Dermis blood vessel endothelial cell (primary cell): ENCODE measurements at regions not wholly inside any gene's neighbourhood (a gene's known extent, or its start where the extent isn't known, plus 50 kb on each side); places are given as distances from the start of the nearest gene placed in this dataset.

Source experiments
- DNase-seq: peaks from one replicate; pipeline ENCODE4 v3.0.0; 2010

DNA sequence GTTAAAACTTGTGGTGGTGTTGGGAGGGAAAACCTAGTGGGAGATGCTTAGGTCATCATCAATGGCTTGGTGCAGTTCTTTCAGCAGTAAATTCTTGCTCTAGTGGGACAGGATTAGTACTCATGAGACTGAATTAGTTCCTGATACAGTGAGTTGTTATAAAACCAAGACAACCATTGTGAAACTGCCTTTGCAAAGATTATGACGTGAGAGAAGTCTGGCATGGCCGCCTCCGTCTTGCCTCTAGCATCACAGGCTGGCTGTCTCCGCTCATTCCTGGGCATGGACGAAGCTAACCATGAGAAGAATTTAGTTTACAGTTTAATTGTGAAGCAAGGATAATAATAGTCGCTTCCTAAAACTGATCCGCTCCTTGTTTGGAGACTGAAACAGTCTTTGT, 186.4 kb downstream of the KIF20B start:
- DNase-seq, result no peak

DNA sequence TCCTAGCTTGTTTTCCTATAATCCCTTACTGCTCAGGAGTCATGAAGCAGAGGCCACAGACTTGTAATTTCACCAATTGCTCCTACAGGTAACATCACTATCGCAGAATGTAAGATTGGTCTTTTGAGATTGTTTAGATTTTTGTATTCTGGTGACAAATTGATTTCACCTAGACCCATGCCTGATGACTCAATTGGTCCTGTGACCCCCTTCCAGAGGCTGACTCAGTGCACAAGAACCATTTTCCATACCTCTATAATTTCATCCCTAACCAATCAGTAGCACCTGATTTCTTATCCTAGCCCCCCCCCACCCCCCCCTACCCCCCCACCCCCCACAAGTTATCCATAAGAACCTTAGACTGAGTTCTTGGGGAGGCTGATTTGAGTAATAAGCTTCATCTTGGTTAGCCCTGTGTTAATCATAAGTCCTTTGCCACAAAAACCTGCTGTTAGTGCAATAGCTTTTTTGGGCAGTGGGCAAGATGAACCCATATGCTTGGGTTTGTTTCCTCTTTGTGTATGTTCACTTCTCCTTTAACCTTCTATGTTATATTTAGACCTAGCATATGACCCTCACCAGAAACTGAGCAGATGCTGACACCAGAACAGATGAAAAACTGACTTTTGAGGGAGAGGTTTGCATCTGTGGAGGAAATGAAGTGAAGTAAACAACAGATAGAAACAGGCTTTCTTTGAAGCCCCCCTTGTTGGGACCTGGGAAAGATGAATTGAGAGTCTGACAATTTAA, 187.1 kb downstream of the KIF20B start:
- DNase-seq, result no peak

DNA sequence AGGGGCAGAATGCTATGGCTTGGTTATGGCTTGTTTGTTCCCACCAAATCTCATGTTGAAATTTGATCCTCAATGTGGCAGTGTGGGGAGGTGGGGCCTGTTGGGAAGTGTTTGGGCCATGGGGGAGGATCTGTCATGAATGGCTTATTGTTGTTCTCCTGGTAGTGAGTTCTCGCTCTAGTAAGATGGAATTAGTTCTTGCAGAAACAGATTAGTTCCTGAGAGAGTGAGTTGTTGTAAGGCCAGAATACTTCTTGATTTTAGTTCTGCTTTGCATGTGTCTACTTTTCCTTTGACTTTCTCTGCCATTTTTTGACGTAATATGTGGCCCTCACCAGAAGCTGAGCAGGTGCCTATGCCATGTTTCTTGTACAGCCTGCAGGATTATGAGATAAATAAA, 188.2 kb downstream of the KIF20B start:
- DNase-seq, result no peak

DNA sequence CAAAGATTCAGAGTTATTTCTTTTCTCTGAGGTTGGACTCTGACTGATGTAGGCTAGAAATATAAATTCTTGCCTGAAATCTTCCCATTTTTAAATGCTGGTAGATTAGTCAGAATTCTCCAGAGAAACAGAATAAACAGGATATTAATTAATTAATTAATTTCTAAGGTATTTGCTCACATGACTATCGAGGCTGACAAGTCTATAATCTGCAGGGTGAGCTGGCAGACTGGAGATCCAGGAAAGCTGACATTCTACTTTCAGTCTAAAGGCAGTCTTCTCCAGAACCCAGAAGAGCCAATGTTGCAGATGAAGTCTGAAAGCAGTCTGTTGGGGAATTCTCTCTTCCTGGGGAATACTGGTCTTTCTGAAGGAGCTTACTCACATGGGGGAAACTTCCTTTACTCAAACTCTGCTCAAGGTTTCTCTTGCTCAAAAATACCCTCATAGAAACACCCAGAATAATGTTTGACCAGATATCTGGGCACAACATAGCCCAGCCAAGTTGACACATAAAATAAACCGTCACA, 189.7 kb downstream of the KIF20B start:
- DNase-seq, result peak; percentile 8

DNA sequence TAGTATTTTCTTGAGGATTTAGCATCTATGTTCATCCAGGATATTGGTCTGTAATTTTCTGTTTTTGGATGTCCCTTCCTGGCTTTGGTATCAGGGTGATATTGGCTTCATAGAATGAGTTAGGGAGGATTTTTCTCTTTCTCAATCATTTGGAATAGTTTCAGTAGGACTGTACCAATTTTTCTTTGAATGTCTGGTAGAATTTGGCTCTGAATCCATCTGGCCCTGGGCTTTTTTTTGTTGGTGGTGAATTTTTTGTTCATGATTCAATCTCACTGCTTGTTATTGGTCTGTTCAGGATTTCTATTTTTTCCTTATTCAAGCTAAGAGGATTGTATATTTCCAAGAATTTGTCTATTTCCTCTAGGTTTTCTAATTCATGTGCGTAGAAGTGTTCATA, 192.7 kb downstream of the KIF20B start:
- DNase-seq, result no peak

DNA sequence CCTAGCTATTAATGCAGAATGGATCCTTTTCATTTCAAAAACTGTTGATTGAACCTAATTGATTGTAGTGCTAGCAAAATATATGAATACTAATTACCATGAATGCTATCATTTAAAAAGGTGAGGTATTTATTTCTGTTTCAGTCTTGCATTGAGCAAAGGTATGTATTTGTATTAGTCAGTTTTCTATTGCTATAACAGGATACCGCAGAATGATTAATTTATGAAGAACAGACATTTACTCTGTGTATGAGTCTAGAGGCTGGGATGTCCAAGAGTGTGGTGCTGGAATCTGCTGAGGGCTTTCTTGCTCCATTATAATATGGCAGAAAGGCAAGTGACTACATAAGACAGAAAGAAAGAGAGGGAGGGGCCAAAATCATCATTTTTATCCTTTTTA, 199.2 kb downstream of the KIF20B start:
- DNase-seq, result no peak

DNA sequence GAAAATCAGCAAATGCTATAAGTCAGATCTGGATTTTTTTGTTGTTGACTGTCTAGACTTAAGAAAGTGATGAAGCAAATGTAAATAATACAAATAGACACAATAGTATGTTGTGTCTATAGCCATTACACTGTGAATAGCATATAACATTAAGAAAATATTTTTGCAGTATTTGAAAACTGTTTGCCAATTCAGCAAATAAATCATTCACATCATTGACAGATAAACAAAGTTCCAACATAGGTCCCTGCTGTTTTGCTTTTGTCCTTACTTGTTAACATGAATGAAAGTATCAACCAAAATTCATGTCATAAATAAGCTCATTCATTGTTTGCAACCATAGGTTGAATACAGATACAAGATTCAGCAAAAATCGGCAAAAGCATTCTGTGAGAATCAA, 200.5 kb downstream of the KIF20B start:
- no peak for DNase-seq

DNA sequence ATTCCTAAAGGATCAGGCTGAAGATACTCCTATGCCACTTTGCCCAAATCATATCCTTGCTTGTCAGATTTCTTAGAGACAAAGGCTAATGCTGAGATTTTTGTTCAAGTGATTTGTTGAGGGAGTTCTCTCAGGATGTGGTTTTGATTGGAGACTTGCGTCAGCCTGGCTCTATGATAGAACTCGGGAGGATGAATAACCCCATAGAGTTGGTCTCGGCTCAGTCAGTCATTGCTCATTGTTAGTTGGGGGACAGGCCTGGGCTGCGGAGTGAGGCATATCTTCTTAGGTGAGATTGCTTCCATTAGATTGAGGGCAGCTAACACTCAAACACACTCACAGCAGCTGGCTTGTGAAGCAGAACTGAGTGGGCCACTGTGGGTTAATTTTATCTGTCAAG, 203.4 kb downstream of the KIF20B start:
- no peak for DNase-seq

DNA sequence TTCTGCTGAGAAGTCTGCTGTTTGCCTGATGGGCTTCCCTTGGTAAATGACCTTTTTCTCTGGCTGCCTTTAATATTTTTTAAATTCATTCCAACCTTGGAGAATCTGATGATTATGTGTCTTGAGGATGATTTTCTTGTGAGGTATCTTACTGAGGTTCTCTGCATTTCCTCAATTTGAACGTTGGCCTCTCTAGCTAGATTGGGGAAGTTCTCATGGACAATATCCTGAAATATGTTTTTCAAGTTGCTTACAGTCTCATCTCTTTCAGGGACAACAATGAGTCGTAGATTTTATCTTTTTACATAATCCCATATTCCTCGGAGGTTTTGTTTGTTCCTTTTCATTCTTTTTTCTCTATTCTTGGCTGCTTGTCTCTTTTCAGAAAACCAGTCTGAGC, 208.4 kb downstream of the KIF20B start:
- DNase-seq, result no peak

DNA sequence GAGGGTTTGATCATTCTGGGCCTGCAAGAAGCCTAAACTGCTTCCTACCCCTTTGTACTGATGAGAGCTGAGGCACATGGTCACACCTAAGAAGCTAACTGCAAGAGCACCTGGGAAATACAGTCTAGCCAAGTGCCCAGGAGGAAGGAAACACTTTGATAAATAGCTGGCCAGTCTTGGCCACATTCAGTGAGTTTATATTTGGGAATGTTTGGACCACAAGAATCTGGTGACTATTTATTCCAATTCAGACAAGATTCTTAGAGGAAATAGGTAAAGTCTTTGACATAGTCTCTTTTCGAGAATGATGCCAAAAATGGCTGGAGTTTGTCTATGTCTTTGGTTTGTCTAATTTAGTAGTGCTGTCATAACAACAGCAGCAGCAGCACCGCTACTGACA, 213.6 kb downstream of the KIF20B start:
- DNase-seq, result no peak

DNA sequence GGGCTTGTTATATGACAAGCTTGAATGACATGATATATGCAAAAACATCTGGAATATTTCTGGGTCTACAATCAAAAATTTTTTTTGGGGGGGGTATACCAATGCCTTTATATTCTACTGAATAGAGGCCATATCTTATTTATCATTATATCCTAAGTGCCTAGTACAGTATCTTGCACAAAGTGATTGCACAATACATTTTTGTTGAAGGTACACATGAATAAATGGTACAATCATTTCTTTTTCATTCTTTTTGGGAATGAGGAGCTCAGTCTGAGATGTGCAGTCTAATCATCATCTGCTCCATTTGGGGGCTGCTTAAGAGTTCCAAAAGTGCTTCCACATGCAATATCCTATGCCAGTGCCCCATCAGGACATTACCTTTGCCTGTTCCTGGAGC, 214.6 kb downstream of the KIF20B start:
- no peak for DNase-seq

DNA sequence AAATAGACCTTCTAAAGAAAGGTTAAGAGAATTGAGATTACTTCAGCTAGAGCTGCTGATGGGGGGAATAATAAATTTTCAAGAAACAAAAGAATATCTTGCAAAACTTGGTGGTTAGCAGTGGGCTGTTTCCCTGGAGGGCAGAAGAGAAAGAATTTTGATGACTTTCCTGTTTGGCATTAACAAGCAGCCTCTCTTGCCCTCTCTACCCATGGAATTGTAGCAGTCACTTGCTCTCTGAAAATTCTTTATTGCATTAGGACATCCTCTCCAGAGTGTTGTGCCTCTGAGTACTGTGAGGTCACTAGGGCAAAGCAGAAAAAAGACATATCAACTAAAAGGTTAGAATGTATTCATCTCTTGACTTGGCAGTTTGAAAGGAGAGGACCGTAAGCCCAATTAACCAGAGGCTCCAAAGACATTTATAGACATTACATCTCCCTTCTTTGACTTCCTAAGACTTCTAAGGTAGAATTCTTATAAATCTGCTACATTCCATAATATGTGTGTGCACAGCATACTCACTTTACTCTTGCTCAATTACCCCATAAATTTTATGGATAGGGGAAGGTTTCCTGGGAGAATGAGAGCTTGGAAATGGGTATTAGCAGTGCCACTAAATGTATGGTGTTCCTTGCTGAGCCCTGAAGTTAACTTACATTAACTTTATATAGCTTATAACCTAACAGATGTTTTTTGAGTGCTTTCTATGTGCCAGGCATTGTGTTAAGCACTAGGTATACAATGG, 215.3 kb downstream of the KIF20B start:
- DNase-seq, result no peak

DNA sequence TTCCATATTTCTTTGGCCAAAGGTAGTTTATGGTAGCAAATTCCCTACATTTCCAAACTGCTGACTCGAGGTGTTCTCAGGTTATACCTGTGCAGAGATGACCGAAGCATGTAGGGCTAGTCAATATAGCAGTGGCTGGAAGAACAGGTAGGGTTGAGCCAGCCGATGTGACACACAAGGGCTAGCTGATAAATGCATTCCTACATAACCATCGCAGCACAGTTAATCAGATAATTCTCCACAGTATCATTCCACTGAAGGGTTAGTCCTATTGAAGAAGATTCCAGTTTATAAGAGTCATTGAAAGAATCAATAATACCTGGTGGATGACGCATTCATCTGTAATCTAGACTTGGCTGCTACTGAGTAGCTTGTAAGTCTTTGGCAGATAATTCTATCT, 220.0 kb downstream of the KIF20B start:
- DNase-seq, result no peak

DNA sequence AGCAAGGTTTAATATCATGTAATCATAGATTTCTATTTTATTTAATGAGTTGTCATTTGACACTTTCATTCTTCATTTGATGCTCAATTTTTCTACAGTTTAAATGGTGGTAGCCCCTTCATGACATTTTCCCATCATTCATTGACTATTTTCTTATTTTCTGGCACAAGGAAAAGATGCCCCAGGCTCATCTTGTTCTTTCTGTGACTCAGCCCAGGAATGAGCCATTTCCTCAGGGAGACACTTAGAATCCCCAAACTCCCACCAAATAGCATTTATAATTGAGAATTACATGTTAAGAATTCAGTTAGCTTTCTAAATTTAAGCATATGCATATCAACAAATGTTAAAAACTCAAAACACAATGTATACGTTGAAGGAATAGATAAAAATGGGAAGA, 222.3 kb downstream of the KIF20B start:
- no peak for DNase-seq

DNA sequence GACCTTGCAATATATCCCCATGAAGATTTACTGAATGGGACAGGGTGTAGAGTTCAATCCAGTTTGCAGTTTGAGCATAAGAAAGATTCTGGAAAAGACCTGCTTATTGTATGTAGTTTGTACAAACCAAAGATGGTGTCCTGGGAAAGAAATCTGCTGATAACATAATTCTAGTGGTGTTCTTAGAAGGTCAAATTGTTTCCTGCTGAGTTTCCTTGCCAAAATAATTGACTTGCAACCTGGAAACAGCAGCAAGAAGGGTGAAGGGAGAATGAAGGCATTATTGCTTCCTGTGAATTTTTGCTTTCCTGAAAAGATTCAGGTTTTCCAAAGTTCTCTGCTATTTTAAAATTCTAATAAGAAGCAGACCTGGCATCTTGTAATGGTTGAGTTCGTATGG, 222.9 kb downstream of the KIF20B start:
- no peak for DNase-seq

DNA sequence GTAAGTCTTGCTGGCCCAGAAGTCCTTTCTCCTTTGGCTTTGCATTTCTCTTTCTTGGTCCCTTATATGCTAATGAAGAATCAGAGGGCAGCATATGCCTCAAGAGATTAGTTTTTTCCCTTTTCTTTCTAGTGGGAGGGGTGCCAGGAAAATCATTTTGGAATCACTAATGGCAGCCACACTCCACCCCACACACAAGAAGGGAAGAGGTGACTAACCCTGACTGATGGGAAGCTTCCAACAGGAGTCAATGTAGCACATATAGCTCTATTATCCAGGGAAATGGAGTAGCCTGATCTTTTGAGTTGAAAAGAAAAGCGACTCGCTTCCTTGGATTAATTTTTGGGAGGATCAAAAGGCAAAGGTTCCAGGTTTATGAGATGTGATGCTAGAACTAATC, 225.3 kb downstream of the KIF20B start:
- DNase-seq, result no peak

DNA sequence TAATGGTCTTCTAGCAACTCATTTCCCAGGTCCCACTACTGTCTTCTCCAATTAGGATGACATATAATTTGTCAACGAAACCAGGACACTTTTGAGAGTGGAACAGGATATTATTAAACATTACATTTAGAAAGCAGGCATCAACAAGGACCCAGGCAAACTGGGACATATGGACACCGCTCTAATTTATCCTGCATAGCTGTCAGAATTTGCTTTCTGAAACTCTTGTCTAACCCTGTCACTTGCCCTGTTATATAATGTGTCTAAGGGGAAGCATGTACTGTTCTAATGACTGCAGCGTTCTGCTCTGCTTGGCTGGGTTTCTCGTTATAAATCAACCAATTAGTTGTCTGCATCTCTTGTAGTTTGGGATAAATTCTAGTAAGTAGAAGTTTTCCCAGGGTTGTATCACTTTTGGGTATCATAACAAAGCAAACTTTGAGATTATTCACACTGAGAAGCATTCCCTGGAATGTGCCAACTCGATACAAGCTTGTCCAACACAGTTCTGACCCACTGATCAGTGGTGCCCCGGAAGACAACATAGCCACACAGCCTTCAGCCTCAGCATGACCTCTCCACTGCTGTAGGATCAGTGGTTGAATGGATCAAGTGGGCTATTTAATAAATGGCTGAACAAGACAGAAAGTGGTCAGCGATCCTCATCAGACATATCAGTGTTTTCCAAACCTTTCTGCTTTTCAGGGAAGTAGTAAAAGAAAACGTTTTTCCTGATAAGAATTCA, 228.1 kb downstream of the KIF20B start:
- no peak for DNase-seq

DNA sequence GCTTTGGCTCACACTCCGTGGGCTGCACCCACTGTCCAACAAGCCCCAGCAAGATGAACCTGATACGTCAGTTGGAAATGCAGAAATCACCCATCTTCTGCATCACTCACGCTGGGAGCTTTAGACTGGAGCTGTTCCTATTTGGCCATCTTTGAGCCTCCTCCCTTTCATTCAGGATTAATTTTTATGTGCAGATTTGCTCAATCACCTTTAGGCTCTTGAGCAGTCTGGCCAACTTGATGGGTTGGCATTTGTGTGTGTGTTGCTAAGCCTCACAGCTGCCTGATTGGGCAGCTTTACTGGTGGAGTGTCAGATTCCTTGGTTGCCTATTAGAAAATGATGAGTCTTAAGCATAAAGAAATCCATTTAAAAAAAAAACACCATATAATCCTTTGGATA, 236.1 kb downstream of the KIF20B start:
- DNase-seq, result no peak

DNA sequence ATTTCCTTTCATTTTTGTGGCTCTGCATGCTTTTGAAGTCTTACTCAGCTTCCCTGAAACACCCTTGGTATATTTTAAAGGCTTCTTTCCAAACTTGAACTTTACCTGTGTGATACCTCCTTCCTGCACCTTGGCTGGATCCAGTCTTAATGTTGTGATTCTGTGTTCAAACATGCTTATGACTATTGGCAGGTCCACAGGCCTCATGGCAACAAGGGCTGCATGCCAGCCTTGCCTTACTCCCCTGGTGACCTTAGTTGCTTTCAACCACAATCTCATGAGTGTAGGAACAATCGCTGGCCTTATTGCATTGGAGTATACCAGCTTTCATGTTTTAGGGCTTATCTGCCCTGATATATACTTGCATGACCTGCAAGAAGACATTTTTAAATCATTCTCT, 238.7 kb downstream of the KIF20B start:
- DNase-seq, result no peak

DNA sequence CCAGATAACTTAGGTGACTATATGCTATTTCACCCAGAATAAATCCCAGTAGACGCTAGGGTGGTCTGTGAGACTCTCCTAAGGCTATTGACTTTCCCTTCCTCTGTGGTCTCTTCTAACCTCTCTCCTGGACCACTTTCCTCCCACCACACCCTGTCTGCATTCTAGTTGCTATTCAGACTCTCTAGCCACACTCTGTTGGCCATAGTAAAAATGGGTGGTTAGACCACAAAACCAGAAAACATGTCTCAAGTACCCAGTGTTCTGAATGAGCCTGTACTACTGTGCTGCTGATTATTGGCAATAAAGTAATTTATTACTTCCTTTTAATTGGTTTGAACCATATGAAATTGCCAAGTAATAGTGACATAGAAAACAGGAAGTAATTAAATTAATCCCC, 240.8 kb downstream of the KIF20B start:
- no peak for DNase-seq

DNA sequence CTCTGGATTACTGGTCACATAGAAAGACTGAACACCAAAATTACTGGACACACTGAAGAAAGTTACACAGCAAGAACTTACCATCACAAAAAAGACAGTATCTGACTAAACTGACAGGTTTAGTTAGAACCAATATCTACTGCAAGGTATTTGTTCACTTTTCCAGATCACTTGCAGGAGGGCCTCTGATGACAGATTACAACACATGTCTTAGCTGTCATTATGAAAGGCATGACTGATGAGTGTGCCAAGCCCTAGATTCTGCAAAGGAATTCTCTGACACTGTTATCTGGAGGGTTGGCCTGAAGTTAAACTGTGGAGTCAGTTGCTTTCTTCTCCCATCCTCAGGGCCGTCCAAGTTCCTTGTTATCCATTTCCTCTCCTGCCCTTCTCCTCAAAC, 242.7 kb downstream of the KIF20B start:
- no peak for DNase-seq

DNA sequence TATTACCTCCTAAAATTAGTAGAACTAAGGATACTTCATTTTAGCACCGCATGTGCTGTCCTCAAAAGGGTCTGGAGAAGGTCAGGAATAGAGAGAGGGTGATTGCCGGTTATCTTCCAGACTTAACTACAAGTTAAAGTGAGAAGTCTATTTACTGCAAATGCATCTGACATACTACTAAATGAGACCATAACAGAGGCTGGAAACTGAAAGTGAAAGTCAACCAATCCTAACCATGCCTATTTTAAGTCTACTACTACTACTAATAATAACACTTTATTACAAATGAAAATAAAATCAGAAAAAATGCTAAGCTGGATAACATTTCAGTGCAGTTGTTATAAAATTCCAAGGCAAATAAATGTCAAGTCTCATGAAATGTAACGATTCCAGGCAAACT, 244.7 kb downstream of the KIF20B start:
- DNase-seq, result no peak

DNA sequence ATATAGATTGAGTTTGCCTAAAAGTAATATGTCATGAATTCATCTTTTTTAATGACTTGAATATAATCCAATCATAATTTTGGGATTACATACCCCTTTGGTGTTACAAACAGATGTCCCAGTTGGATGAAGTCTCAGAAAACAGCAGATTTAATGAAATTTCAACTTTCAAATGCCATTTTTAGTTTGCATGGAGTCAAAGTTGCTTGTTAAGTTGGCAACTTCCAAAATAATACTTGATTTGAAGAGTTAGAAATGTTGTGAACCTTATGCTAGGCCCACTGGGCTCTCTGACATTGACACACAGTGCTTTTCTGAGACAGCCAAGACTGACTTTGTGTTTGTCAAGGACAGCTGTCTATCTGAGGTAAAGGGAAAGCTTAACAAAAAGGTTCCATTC, 248.1 kb downstream of the KIF20B start:
- DNase-seq, result no peak

DNA sequence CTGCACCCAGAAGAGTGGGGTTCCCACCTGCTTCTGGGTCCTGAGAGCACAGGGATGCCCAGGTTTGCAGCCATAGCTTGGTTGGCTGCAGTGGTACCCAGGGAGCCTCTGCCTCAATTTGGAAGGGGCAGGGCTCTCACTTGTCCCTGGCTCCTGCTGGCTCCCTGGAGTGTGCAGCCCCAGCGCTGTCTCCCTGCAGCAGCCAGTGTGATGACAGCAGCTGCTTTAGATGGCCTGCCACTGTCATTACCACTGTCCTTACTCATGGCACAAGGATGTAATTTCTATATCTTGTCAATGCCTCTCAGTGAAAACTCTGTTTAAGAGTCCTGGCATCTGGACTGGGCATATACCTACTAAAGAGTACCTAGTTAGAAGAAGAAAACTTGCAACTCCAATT, 250.9 kb downstream of the KIF20B start:
- no peak for DNase-seq
